COLO668 (cell line): ENCODE measurements at regions not wholly inside any gene's neighbourhood (a gene's known extent, or its start where the extent isn't known, plus 50 kb on each side); places are given as distances from the start of the nearest gene placed in this dataset.
A peak's percentile ranks its signal among the peaks of the same experiment; 100 is the strongest.
"Not testable (repeated sequence)": the region's sequence is repeated elsewhere in the genome, so short reads cannot be mapped to it uniquely, and the experiment has no call there.

ENCODE experiments used
- DNase-seq: peaks from one replicate; lab custom pipeline; 2025; ENCODE audit not compliant: unreplicated experiment; lab: John Stamatoyannopoulos, UW

DNA sequence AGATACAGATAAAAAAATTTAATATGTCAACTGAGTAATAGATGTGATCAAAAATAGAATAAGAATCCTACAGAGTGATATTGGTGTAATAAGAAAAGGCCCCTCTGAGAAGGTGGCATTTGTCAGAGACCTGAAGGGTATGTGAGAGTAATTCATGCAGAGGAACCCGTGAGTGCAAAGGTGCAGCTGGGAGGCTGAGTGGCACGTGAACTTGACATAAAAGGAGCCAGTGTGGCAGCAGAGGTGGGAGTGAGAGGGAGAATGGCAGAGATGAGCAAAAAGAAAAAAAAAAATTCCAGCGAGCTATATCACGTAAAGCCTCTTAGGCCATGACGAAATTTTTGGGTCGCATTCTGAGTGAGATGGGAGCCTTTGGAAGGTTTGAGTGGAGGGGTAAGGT lies 588.9 kb downstream of the KCTD12 start:
- no peak for DNase-seq

DNA sequence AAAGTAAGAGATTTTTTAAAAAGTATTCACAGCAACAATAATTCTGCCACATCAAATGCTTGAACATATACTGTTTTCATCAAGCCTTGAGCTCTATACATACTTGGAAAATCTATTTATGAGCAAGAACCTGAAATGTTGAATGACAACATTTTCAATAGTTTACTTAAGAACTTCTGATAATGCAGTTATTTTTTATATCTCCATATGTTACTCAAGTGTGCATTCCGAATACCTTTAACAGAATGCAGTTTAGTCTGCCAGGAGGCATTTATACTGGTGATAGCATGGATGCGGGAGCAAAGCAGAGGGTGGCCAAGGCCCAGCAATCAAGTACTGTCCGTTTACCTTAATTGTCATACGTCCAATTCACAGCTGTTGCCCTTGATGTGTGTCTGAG lies 589.5 kb downstream of the KCTD12 start:
- no peak for DNase-seq

DNA sequence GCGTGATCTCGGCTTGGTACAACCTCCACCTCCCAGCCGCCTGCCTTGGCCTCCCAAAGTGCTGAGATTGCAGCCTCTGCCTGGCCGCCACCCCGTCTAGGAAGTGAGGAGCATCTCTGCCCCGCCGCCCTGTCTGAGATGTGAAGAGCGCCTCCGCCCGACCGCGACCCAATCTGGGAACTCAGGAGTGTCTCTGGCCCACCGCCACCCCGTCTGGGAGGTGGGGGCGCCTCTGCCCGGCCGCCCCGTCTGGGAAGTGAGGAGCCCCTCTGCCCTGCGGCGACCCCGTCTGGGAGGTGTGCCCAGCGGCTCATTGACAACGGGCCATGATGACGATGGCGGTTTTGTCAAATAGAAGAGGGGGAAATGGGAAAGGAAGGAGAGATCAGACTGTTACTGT lies 591.2 kb downstream of the KCTD12 start:
- DNase-seq, result not testable (repeated sequence)

DNA sequence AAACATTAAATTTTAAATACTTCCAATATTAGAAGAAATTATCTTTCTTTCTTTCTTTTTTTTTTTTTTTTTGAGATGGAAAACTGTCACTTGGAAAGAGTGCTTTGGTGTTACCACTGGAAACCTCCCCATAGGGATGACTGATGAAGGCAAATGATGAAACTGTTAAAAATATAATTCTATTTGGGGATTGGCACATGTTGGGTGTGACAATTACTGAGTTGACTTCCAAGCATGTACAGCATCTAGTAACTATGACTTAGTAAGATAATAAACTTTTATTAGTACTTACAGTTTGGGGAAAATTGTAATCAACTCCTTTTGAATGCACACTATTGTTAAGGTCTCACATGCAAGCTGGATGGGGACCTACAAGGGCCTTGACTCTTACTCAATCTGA lies 592.5 kb downstream of the KCTD12 start:
- DNase-seq, result no peak

DNA sequence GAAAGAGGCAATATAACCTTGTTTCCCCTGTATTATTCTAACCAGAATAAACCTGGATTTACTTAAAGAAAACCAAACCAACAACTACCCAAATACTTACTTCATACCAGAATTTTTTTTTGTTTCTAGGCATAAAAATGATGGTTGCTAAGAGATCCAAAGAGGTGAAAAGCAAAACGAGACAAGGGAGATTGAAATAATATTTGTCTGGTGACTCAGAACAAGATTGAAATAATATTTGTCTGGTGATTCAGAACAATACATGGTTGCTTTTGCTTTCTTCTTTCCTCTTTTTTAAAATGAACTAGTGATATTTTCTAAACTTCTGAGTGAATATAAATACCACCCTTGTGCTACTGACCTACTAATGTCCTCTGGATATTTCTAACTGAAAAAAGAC lies 592.9 kb downstream of the KCTD12 start:
- no peak for DNase-seq

DNA sequence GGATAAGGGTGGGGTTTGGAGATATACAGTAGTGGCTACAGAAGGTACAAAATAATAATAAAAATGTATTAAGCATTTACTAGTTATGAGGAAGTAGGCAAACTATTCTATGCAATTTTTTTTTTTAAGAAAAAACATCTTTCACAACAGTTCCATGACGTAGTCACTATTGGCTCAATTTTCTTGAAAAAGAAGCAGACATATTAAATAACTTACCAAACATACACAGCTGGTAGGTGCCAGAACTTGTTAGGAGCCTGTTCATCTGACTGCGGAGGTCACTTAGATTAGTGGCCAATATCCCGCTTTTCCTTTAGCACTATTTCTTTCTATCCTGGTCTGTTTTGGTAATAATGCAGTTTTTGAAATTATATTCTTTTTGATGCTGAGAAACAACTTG lies 593.5 kb downstream of the KCTD12 start:
- no peak for DNase-seq

DNA sequence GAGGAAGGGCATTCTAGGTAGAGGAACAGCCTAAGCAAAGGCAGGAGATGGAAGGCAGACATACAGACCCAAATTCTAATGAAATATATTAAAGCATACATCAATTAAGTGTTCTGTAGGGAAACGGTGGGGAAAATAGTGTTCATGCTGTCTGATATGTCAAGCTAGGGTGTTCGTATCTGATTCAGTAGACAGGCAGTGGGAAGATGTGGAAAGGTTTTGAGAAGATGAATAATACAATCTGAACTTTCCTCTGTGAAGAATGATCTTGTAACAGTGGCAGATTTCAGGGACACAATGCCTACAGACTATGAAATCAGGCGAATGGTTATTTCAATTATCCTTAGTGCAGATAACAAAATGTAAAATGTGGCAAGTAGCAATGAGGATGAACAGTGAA lies 594.2 kb downstream of the KCTD12 start:
- no peak for DNase-seq

DNA sequence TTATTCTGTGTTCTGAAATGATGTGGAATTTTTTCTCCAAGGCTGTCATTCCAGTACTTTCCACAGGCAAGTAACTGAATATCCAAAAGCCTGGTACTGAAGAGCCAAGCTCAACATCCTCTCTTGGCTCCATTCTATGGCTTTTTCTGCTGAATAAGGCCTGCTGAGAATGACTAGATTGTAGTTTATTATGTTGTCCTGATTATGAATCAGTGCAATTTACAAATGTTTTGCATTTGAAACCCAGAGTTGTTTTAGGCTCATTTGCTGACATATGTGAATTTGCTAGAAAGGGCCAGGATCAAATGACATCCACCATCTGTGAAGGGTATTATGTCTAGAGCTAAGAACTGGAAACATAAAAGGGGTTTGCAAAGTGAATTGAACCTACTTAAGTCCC lies 596.6 kb downstream of the KCTD12 start:
- DNase-seq, result no peak

DNA sequence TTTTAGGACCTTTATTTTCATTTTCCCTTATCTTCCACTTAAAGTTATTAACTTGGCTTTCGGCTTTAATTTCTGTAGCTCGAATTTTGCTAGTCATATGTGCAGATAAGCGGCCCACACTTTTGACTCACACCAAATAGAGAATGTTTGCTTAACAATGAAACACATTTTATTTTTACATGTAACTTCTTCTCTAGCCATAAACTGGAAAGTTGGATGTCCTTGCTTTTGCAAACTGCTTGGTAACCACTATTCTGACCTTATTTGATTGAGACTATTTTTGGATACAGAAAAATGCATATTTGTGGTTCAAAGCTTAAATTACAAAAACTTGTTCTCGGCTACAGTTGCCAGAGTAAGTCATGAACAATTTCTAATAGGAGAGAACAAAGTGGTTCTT lies 600.0 kb downstream of the KCTD12 start:
- DNase-seq, result no peak

DNA sequence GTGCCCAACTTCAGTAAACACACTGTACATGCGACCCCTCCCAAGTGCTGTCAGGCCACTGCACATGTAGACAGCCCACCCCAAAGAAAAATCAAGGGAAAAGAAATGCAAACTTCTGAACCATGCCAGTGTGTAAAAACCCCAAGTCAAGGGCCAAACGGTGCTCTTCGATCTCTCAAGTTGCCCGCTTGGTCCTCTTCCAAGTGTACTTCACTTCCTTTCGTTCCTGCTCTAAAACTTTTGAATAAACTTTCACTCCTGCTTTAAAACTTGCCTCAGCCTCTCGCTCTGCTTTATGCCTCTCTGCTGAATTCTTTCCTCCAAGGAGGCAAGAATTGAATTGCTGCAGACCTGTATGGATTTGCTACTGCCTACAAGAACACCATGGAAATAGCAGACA lies 600.7 kb downstream of the KCTD12 start:
- no peak for DNase-seq

DNA sequence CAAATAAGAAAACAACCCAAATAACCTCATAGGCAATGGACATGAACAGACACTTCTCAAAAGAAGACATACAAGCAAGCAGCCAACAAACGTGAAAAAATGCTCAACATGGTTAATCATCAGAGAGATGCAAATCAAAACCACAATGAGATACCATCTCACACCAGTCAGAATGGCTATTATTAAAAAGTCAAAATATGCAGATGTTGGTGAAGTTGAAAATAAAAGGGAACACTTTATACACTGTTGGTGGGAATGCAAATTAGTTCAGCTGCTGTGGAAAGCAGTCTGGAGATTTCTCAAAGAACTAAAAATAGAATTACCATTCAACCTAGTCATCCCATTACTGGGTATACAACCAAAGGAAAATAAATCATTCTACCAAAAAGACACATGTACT lies 606.4 kb downstream of the KCTD12 start:
- not testable (repeated sequence) for DNase-seq

DNA sequence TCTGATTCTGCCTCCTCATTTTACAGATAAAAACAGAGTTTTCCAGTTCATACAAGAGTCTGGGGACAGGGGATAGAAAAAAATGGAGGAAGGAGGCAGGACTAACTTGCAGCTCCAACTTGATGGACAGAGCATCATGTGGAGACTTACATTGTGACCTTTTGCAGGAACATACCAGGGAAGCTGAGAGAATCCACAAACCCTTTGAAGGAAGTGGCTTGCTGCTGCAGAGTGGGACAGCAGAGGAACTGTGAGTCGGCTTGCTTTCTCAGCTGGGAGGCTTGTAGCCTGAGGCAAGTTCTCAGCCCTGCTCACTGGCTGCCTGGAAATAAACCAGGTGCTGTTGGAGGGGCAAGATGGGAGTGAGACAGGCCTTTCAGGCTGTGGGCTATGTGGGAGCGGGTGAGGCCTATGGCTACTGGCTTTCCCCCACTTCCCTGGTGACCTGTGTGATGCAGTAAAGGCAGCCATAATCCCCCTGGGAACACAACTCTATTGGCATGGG lies 614.4 kb downstream of the KCTD12 start:
- no peak for DNase-seq

DNA sequence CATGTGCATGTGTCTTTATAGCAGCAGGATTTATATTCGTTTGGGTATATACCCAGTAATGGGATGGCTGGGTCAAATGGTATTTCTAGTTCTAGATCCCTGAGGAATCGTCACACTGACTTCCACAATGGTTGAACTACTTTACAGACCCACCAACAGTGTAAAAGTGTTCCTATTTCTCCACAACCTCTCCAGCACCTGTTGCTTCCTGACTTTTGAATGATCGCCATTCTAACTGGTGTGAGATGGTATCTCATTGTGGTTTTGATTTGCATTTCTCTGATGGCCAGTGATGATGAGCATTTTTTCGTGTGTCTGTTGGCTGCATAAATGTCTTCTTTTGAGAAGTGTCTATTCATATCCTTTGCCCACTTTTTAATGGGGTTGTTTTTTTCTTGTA lies 617.9 kb downstream of the KCTD12 start:
- DNase-seq, result not testable (repeated sequence)

DNA sequence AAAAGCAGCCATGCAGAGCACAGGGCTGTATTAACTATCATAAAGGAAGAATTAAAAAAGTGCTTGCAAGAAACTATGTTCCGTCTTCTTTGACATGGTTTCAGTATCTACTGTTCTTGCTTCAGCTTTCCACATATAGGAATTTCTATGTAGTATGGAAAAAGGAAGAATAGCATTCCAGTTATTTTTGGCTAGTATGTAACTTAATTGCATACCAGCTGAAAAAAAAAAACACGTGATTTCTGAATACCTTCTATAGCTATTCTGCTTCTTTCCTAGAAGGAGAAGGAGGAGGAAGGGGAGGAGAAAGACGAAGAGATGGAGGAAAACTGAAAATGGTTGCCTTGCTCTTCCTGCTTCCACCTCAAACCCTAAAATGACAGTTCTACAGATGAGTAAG lies 619.0 kb downstream of the KCTD12 start:
- DNase-seq, result no peak

DNA sequence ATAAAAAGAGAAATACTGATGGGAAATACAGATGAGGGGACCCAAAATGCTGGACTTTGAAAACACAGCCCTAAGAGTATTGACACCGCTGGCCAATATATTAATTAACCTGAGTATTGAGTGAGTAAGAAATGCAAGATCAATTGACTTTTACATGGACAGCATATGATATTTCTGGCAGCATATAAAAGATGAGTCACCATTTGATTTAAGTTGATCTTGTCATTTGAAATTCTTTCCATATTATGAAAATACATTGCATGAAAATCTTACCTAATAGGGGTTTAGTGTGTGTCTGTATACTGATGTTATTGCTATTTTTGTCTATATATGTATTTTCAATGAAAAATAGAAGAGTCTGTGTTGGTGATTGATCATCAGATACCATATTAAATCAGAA lies 619.6 kb downstream of the KCTD12 start:
- no peak for DNase-seq

DNA sequence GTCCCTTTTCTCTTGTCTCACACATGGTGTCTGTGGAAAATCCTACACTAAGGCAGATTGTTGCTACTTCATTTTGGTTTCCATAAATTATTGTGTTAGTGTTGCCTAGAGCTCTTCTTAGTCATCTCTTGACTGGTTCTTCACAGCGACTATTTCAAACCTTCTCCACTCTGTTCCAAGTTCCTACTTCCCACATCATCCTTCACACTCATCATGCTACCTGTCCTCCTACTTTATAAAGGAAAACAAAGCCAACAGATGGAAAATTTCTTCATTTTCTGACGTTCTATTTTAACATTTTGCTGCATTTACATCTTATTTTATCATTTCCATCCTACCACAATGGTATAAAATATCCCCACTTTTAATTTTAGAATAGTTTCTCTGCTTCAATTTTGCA lies 614.1 kb downstream of the LMO7 start:
- DNase-seq, result no peak

DNA sequence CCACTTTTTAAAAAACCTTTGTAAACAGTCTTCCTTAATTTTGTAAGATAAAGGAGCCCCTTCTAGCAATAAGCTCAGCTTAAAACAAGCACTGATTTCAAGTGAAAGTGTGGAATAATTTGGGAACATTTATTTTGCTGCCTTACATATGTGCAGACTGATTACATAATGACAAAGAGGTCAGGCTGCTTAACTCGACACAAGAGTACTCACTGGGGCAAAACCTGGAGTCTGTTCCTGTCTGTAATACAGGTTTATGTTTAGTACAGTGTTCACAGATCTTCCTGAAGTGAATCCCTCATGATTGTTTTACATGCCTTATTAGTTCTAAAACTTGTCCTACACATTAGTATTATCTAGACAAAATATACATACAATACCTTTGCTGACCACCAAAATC lies 609.8 kb downstream of the LMO7 start:
- no peak for DNase-seq

DNA sequence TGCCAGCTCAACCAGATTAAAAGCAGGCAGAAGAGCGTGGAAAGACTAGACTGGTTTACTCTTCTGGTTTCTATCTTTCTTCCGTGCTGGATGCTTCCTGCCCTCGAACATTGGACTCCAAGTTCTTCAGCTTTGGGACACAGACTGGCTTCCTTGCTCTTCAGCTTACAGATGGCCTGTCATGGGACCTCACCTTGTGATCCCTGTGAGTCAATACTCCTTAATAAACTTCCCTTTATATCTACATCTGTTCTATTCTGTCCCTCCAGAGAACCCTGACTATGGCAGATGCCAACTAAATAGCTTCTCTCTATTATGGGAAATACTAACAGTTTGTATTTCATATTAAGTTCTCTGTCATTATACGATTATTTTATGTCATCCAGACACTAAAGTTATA lies 609.1 kb downstream of the LMO7 start:
- no peak for DNase-seq

DNA sequence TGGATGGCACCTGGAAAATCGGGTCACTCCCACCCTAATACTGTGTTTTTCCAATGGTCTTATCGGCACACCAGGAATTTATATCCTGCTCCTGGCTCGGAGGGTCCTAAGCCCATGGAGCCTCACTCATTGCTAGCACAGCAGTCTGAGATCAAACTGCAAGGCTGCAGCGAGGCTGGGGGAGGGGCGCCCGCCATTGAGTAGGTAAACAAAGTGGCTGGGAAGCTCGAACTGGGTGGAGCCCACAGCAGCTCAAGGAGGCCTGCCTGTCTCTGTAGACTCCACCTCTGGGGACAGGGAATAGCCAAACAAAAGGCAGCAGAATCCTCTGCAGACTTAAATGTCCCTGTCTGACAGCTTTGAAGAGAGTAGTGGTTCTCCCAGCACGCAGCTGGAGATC lies 607.0 kb downstream of the LMO7 start:
- peak; percentile 28 for DNase-seq

DNA sequence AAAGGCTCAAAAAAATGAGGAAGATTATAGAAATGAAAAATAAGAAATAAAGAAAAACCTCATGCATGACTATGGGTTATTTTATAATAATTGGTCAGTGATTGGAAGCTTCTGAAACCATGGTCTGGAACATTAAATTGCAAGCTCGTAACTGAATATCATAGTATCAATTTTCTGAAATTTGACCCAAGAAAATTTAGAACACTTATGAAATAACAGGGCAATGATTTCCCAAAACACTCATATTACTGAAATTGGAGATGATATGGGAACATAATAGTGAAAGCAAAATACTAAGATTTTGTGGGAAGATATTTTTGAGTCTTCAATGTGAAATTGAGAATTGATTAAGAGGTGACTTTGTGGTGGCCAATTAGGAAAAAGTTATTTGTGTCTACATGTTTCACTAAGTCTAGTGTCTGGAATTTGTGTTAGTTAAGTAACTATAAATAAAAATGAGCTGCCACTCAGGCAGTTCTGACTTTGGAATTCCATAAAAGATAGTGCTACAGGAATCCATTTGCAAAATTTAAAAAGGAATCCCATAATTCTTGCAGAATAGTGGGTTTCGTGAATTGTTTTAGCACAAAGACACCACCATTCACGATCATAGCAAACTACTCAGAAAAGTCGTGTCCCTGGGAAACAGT lies 603.0 kb downstream of the LMO7 start:
- no peak for DNase-seq

DNA sequence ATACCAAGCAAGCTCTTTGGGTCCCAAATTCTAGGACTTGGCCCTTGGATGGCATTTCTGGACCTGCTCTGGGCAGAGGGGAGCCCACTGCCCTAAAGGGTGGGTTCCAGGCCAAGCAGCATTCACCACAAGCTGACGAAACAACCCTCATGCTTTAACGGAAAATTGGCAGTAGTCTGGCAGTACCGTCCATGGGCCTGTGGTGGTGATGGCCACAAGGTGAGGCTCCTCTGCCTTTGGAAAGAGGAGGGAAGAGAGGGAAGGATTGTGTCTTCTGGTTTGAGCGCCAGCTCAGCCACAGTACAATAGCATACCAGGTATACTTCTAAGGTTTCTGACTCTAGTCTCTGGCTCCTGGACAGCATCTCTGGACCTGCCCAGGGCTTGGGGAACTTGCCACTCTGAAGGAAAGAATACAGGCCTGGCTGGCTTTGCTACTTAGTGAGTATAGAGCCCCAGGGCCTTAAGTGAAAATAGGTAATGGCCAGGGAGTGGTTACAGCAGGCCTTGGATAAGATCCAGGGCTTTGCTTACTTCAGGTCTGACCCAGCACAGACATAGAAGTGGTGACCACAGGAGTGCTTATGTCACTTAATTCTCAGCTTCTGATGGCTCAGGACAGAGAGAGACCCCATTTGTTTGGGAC lies 595.5 kb downstream of the LMO7 start:
- DNase-seq, result no peak

DNA sequence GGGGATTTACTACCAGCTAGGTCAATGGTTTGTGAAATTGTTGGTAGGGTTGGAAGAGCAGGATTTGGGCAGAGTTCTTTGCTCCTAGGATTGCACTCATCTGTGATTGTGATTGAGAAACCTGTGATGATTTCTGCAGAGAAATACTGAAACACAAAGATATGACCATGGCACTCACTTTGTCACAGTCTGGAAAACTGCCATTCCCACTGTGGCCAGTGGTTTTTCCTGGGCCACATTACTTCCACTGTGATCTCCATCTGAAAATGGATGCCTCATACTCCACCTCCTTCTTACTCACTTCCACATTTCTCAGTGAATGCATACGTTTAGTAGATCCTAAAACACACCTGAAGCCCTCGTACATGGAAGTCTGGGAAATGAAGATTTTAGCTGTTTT lies 593.2 kb downstream of the LMO7 start:
- DNase-seq, result no peak

DNA sequence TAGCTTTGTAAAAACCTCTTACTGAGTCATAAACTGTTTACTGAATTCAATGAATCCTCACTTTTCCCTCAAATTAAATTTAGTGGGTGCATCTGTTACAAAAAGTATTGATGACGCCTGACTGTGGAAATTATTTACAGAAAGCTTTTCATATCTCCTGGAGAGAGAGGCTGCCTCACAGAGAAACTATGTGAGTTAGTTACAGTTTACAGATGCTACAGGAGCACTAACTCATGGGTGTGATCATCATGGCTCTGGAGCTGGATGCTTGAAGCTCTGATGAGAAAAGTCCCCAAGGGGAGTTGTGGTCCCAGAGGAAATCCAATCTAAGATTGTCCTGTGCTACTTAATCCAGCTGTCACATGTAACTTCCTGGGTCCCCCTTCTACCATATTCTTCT lies 590.8 kb downstream of the LMO7 start:
- no peak for DNase-seq
